GM12872 (cell line): ENCODE measurements at regions not wholly inside any gene's neighbourhood (a gene's known extent, or its start where the extent isn't known, plus 50 kb on each side); places are given as distances from the start of the nearest gene placed in this dataset.

ENCODE experiments used
- TF ChIP-seq, protein P1 (sequence below): IDR thresholded peaks from 3 replicates; pipeline ENCODE4 v1.5.1; 2011; ENCODE audit warnings: low read depth, mild to moderate bottlenecking, low read length, moderate library complexity; ENCODE audit not compliant: insufficient read depth

DNA sequence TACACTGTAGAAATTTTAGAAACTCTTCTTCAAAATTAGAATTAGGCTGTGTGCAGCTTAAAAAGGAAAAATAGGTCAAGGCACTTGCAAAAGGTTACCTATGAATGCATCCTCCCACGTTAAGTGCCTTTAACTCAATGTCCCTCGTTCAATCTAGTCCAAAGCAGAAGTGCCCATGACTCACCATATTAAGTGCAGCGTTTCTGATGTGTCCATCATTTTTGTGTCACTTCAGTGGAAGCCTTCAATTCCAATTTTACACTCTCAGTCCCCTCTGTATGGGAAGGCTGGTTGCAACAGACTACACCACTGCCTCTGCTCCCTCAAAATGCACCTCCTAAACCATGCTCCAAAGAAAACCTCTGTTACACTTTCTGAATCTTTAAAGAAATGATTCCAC lies 53.4 kb downstream of the FOXB1 start:
- TF ChIP-seq, protein P1, sequence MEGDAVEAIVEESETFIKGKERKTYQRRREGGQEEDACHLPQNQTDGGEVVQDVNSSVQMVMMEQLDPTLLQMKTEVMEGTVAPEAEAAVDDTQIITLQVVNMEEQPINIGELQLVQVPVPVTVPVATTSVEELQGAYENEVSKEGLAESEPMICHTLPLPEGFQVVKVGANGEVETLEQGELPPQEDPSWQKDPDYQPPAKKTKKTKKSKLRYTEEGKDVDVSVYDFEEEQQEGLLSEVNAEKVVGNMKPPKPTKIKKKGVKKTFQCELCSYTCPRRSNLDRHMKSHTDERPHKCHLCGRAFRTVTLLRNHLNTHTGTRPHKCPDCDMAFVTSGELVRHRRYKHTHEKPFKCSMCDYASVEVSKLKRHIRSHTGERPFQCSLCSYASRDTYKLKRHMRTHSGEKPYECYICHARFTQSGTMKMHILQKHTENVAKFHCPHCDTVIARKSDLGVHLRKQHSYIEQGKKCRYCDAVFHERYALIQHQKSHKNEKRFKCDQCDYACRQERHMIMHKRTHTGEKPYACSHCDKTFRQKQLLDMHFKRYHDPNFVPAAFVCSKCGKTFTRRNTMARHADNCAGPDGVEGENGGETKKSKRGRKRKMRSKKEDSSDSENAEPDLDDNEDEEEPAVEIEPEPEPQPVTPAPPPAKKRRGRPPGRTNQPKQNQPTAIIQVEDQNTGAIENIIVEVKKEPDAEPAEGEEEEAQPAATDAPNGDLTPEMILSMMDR: no peak

DNA sequence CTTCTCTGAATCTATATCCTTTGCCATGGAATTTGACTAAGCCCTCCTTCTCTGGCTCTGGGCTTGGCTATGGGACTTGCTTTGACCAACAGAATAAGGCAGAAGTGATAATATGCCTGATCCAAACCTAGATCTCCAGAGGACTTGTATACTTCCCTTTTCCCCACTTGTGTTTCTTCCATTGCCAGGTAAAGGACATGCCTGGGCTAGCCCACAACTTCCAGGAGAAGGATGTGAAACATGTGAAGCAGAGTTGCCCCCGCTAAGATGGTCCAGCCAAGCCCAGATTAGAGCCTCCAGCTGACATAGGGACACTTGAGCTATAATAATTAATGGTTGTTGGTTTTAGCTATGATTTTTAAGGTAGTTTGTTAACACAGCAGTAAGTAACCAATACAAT lies 55.1 kb downstream of the FOXB1 start:
- TF ChIP-seq, protein P1: no peak

DNA sequence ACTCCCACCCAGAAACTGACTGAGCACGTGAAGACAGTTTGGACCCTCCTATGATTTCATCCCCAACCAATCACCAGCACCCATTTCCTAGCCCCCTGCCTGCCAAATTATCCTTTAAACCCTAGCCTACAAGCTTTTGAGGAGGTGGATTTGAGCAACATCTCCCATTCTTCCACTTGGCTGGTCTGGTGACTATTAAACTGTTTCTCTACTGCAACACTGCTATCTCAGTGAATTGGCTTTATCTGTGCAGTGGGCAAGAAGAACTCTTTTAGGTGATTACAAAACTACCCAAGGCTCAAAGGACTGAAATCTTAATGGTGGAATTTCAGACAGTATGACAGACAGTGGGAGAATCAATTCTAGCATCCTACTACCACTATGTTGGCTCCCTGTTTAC lies 57.6 kb downstream of the FOXB1 start:
- TF ChIP-seq, protein P1: no peak

DNA sequence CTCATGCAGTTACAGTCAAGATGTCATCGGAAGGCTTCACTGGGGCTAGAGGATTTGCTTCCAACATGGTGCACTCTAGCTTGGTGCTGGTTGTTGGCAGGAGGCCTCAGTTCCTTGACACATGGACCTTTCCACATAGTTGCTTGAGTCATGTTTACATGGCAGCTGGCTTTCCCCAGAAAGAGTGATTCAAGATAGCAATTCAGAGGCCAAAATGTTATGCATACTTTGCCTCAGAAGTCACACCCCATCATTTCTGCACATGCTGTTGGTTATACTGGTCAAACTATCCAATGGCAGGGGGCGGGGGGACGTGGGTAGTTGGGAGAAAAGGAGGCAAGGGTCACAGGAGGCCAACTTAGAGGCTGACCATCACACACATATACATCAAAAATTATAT lies 58.7 kb downstream of the FOXB1 start:
- TF ChIP-seq, protein P1: no peak

DNA sequence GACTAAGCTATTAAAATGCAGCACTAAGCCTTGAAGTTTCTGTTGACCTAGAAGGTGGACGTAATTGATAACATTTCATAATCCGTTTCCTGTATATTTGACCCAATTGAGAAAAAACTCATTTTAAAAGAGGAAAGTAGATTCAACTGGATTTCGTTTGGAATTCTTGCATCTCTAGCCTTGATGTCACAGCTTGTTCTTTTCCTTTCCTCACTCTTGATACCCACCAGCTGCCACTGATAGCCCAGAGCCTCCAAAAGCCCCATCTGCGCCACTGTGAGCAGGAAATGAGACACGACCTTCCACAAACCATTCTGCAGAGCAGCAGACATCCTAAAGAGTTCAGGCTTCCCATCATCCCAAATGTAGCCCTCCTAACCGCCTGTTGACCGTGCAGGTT lies 61.8 kb downstream of the FOXB1 start:
- TF ChIP-seq, protein P1: no peak

DNA sequence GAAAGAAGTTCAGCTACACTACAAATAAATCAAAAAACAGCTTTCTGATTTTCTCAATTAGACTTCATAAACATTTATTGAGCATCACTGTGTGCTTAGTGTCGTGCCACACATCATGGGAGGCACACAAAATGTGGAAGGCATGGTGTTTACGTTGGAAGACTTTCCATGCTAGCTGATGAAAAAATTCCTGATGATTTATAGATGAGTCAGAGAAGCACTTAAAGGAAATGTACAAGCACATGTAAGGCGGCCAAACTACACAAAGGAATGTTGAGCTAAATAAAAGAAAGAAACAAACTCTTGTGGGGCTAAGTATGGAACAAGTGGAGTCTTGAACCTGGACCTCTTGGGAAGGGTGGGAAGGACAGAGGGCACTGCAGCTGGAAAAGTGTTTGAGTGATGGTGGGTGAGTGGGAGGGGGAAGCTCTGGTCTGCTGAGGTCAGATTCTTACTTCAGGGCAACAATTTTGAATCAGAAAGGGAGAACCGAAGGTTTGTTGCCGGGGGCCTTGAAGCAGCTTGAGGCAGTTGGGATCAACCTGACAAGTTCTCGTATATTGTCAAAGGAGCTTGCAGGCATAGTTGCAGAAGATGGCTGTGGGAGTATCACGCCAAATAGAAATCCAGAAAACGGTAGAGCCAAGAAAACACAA lies 66.9 kb downstream of the FOXB1 start:
- TF ChIP-seq, protein P1: no peak

DNA sequence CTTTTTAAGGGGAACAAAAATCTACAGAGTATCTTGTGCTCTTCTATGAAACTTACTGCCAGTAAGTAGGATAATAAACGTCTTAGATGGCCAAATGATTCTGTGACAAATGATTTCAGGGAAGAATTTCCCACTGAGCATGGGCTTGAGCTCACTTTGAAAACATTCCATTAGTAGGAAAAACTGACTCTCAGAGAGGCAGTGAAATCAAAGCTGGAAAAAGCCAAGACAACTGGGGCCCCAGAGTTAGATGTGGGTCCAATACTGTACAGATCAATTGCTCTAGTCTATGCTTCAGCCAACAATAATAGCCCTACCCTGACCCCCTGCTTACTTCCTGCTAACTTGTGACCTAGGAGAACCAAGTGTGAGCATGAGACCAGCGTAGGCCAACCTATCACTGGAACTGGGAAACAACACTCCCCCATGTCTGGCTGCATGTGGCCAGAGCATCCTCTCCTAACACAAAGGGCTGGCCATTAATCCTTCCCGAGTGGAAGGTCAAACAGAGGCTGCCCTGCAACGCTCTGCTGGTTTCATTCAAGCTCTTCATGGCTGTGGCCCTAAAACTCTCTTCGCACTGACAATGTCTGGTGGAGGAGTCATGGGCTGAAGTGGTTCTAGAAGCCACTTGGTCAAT lies 68.8 kb downstream of the FOXB1 start:
- TF ChIP-seq, protein P1: no peak
